HG02759 (cell line): ENCODE measurements at regions not wholly inside any gene's neighbourhood (a gene's known extent, or its start where the extent isn't known, plus 50 kb on each side); places are given as distances from the start of the nearest gene placed in this dataset.
"Not testable (repeated sequence)": the region's sequence is repeated elsewhere in the genome, so short reads cannot be mapped to it uniquely, and the experiment has no call there.

Experiments used
- ATAC-seq: cut with Tn5 transposase; IDR thresholded peaks from one replicate; pipeline ENCODE4 v1.9.1; 2021; ENCODE audit warnings: mild to moderate bottlenecking, moderate library complexity; ENCODE audit not compliant: unreplicated experiment

DNA sequence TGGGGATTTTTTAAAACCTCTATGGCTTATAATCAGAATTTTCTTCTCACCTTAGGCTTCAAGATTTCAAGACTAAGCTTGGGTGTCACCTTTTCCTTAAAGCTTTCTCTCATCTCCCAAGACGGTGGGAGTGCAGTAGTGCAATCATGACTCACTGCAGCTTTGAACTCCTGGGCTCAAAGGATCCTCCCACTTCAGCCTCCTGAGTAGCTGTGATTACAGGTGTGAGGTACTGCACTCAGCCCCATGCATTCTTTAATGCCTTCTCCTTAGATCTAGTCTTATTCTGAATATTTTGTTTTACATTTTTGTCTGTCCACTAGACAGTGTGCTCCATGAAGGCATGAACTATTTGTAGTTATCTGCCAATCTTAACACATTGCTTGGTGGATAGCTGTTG, 55.7 kb upstream of the FAT3 start:
- ATAC-seq, result no peak

DNA sequence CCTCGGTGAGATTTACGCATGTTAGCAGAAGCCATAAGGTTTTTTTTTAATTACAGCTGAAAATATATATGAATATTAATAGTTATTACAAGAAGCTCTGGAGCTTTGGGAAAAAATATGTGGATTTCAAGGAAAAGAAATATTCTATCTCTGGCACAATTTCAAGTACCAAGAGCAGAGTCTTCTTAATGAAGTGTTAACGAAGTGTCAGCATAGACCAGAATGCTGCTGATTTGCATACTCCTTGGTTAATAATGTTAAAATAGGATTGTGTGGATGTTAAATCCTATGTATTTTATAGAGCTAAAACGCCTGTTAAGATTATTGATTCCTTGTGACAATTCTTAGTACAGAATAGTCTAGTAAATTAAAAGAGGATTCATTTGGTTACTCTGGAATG, 57.0 kb upstream of the FAT3 start:
- ATAC-seq, result no peak

DNA sequence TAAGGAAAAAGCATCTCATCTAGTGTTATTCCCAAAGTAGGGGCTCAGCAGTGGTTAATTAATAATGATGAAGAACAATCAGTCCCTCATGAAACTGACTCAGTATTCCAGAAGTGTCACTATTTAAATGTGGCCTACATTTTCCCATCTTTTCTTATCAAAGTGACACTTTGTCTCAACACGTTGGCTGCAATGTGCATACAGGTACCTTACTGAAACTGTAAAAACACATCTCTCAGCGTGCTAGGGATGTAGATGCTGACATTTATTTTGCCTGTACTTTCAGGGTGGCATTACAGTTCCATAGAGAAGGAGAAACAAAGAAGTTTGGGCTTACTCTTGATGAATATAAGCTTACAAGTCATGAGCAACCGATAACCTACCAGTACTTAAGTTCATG, 58.3 kb upstream of the FAT3 start:
- ATAC-seq, result no peak

DNA sequence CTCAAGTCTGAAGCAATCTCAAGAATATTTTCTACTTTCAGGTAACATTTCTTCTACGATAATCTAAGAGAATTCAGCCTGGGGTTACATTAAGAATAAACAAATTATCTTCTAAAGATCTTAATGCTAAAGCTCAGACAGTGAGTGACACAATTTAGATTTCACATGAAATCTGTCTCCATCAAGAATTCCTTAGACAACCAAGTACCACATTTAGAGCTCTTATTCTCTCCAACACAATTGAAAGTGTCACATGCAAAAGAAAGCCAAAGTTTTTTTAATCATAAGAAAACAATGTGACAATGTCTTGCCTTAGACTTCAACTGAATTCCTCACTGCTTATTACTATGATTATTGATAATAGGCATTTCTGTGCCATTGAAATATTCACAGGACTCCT, 60.7 kb upstream of the FAT3 start:
- ATAC-seq, result no peak

DNA sequence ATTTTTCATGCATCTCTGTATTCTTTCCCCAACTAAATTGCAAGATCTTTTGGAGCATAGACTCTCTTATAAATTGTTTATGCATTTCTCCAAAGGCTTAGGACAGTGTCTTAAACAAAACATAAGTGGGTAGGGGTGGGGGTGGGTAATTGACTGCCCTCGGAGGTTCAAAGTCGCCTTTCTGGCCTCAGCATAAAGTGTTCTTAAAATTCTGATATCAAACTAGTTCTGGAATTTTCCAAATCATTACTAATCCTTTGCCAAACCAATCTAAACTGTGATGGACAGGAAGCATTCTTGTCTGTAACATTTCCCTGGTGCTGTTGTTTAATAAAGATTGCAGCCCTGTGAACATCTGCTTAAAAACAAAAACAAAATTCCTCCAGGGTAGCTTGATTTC, 61.8 kb upstream of the FAT3 start:
- ATAC-seq, result no peak

DNA sequence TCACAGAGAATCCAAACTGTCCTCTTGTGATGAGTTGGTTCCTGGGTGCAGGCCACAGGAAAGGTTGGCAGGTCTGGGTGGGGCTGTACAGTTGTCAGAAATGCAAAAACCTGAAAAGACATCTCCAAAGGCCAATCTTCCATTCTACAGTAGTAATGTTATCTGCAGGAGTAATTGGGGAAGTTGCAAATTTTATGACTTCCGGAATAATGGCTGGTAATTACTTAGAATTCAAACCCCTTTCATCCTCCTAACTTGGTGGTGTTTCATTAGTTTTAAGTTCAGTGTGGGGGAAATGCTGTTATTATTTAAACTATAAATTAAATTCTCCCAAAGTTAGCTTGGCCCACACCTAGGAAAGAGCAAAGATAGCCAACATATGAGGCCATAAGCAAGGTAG, 64.7 kb upstream of the FAT3 start:
- no peak for ATAC-seq

DNA sequence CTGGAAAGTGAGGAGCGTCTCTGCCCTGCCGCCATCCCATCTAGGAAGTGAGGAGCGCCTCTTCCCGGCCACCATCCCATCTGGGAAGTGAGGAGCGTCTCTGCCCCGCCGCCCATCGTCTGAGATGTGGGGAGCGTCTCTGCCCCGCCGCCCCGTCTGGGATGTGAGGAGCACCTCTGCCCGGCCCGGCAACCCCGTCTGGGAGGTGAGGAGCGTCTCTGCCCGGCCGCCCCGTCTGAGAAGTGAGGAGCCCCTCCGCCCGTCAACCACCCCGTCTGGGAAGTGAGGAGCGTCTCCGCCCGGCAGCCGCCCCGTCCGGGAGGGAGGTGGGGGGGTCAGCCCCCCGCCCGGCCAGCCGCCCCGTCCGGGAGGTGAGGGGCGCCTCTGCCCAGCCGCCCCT, 67.2 kb upstream of the FAT3 start:
- ATAC-seq, result not testable (repeated sequence)

DNA sequence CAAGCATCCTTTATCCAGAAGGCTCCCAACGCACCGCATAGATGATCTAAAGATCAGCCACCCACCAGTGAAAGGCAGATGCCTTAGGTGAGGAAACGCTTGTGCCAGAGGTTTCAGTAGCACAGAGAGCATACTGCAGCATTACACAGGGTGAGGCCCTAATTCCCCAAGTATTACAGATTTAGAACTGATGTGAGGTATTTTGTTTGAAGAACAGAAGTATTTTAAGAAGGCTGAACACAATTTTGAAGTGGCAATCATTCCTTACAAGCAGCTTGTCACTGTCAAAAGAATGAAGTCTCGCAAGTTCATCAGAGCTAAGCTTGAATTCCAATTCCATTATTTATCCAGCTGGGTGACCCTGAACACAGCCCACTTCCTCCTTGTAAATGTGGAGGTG, 70.0 kb upstream of the FAT3 start:
- ATAC-seq, result no peak

DNA sequence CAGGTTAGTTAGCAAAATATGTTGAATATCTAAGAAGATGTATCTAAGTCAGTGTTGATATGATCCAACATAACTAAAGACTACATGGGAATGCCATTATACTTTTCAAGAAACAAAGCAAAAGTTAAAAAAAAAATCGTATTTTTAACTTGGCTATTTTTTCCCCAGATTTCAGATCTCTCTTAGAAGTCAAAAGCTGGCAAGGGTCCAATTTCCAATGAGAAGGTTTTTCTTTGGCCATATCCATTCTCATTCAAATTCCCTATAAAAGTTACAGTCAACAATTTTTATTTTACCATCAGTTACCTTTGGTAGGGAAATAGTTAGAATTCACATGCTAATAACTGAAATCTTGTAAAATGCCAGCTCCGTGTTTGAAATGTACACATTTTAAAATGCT, 70.5 kb upstream of the FAT3 start:
- no peak for ATAC-seq

DNA sequence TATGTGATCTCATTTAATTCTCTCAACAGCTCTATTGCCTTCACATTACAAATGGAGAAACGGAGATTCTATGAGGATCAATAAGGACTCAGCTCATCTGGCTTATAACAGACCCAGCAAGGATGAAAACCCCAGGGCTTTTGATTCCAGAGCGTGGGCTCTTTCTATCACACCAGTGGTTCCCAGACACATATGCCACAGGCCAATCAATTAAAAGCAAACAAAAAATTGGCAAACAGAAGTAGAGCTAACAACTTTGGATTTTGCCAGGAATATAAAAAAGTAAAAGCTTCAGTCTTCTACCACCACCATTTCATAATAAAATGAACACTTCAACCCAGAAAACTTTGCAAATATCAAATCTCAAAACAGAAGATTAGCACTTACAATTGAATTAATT, 71.1 kb upstream of the FAT3 start:
- no peak for ATAC-seq

DNA sequence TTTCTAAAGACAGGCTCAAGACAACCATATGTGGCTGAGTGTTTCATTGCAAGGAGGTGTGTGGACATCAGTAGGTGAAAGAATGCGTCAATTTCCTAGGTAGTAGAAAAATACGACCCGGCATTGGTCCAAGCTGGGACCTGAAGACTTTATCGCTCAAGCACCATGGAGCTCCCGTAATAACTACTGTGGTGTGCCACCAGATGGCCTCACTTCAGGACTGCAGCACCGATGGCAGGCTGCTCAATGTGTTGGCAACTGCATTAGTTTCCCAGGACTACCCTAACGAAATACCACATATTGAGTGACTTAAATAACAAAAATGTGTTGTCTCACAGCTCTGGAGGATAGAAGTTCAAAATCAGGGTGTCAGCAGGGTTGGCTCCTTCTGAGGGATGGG, 72.4 kb upstream of the FAT3 start:
- no peak for ATAC-seq

DNA sequence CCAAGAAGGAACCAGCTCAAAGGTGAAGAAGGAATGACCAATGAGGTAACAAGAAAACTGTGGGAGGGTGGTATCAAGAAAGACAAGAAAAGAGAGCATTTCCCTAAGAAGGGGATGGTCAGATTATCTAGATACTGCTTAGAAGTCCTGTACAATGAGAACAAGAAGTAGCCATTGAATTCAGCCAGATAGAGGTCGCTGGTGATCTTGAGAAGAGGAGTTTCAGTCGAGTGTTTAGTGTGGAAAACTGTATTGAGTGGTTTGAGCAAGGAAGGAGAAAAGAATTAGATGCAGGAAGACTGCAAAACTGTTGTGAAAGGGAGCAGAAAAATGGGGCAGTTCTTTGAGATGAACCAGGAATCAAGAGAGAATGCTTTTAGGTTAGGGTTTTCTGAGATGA, 74.6 kb upstream of the FAT3 start:
- no peak for ATAC-seq

DNA sequence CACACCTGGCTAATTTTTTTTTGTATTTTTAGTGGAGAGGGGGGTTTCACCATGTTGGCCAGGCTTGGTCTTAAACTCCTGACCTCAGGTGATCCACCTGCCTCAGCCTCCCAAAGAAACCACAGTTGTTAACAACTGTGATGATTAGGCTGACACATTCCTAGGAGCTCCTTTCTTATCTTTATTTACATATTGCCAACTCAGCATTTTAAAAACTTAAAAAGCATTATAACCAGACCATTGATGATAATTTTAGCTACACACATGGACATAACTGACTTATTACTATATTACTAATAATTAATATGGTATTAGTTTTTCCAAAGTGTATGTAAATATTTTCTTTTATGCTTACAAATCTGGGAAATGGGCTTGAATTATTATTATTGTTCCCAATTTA, 82.9 kb upstream of the FAT3 start:
- ATAC-seq, result no peak

DNA sequence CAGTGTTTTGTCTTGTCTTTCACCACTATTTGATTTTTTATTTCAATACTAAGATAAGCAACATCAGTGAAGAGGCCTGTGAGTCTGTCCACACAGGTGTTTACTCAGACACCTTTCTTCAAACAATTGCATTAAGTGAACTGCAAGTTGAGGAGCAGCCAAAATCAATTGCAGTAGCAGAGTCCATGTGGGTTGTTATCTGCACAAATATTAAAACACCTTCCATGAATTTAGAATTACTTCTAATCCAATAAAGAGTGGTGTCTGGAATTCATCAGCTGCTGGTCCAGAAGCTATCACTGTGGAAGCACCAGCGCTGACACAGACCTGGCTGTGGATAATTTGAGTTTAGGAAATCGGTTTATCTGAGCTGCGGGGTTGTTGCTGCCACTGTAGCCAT, 83.5 kb upstream of the FAT3 start:
- ATAC-seq, result no peak

DNA sequence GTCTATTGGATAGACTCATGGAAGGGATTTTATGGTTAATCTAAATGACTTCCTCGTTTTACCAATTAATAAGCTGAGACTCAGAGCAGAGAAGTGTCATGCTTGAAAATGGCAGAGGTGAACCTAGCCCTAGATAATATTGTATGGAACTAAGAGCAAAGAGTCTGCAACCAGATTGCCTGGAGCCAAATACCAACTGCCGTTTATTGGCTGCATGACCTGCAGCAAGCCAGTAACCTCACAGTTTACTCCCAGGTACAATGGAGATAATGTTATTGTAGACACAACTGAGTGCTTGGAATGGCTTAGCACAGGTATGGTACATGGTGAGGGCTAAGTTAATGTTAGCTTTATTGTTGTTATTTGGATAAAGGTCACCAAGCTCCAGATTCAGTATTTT, 84.6 kb upstream of the FAT3 start:
- no peak for ATAC-seq

DNA sequence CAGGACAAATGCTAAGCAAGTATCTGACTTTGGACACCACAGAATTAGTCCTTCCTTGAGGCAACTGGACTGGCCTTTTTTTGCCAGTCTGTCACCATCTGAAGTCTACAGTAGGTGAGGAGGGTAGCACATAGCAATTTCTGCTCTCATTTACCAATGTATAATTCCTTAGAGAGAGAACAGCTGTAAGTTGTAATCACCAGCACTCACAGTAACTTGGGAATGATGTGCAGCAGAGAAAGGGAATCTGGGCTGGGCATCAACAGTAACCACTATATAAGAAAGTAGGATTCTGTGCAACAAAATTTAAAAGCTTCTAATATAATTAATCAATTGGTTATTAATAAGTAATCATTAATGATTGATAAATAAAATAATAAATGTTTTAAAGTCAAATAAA, 86.3 kb upstream of the FAT3 start:
- no peak for ATAC-seq

DNA sequence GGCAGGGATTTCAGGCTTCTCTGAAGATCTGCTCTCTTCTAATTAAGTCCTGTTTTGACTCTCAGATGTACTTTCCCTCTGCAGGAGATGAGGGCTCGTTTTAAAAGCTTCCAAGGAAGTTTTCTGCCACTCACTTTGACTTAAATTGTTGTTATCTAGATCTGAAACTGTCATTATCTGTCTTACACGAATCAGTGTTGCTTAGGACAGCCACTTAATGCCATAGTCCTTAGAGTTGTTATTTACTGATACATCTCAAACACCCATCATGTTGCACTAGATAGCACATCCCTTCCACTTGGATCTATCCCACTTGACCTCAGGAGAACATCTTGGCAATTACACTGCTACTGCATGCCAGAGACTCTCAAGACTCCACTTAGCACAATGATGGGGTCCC, 86.9 kb upstream of the FAT3 start:
- no peak for ATAC-seq

DNA sequence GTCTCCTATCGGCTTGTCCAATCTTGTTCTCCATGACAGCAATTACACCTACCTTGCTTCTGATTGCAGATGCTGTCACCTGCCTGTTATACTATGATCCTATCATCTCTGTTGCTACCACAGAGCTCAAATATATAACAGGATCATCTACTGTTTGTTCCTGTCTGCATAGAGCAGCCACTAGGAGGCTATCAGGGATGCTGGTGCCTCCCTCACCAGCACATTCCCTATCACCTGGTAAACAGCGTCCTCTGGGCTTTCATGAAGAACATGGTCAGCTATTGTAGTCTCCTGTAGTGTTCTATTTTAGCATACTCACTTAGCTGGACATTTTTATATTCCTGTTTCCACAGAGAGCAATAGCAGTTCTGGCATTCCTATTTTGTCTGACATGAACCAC, 87.8 kb upstream of the FAT3 start:
- no peak for ATAC-seq

DNA sequence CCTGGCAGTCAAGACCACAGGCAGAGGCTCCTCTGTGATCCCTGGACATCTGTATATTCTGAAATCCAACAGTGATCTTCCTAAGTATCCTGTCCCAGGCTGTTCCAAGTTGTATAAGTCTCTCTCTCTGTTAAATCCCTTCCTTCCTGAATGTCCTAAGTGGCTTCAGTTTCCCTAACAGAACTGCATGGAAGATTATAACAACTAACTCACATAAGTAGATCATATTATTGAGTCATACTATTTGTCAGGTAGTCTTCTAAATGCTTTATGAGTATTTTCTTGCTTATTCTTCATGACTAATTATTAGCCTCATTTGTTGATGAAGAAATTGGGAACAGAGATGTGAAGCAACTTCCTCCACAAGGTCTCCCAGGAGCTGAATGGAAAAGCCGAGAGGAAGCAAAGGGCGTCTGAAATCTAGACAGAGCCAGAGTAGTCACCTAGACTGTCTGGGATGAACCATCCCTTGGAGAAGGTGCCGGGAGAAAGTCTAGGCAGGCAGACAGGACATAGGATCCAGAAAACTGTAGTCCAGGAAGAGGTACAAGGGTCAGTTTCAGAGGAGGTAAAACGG, 93.2 kb upstream of the FAT3 start:
- ATAC-seq, result no peak

DNA sequence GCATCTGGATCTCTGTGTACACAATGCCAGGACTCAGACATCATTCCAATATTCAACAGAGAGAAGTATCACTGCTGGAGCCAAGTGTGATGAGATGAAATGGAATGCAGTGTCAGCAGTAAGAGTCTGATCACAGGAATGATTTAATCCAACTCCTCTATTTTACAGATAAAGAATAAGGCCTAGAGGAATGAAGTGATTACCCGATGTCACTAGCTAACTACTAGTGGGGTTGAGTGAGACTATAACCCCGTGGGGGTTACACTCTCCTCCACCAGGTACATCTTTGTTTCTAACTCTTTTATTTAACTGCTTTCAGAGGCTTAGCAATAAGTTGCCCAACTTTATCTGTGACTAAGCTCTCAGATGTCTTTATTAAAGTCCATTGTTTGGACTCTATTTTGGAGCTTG, 94.2 kb upstream of the FAT3 start:
- no peak for ATAC-seq

DNA sequence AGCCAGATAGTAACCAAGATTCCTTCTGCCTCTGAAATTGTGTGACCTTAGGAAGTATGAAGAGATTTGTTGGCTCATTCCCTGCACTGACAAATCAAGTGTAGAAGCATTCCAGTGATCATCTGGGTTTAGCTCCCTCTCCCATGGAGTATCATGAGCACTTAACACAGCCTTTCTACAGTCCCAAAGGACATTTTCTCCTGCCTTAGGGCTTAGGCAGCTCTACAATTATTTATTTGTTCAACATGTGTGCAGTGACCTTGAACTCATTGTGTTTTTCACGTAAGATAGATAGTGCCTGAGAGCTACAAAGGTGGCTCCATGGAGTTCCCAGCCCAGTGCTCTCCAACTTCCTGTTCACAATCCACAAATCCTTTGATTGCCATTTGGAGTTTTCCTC, 94.8 kb upstream of the FAT3 start:
- no peak for ATAC-seq

DNA sequence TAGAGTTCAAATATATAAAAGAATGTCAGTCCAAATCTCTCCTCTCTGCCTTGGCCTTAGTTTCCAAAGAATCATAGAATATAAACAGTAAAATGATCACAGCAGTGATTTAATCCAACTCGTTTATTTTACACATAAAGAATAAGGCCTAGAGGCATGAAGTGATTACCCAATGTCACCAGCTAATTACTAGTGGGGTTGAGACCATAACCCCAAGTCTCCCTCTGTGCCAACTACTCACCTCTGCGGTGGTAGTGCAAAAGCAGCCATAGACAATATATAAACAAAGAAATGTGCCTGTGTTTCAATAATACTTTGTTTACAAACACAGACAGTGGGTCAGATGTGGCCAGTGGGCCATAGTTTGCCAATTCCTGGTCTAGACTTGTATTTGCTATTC, 96.6 kb upstream of the FAT3 start:
- no peak for ATAC-seq

DNA sequence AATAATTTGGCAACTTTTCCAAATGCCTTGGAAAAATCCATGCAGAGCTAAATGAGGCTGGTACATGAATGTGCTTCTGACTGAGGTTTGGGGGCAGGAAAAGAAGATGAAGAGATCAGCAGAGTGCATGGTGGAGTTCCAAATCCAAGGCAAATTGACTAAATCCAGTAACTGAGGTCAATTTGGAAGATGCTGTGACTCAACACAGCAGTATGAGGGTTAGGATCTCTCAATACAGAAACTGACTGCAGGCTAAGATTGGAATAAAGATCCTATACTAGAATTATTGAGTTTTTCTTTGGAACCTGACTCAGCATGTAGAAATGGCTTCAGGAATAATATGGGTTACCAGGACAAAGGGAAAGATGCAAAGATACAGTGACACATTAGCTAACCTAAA, 99.3 kb upstream of the FAT3 start:
- no peak for ATAC-seq

DNA sequence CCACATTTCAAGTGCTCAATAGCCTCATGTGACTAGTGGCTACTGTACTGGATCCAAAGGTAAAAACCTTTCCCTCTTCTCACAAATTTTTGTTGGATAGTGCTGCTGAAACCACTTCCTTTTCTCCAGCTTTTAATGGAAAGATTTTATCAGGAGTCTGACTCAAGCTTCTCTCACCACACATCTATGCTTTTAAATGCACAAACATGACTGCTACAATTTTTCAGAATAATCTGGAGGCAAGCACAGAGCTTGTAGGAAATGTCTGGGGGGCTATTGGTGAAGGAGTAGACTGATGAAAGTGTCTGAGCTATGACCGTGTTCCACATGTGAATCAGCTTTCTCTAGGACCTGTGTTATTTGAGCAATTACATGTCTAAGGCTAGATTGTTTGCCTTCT, 101.1 kb upstream of the FAT3 start:
- no peak for ATAC-seq
